IMR-90 (cell line): ENCODE measurements at regions not wholly inside any gene's neighbourhood (a gene's known extent, or its start where the extent isn't known, plus 50 kb on each side); places are given as distances from the start of the nearest gene placed in this dataset.

Experiments used
- ATAC-seq: fragments of 200-7000 bp; cut with Tn5 transposase; 2 replicates; pipeline ENCODE4 v1.9.1; 2020; ENCODE audit warnings: low read depth, mild to moderate bottlenecking, moderate library complexity
- BruUV-seq: library from RNA; stranded (reverse); fragments of 400-500 nt; replicated peaks from 2 replicates; lab custom pipeline; 2021; lab: Mats Ljungman, UMichigan
- CTCF ChIA-PET: fragments of 300-600 bp; formaldehyde crosslinking; extraction: SDS; loops from one replicate; lab custom pipeline; 2021; ENCODE audit warnings: antibody characterized with exemption; lab: Yijun Ruan, JAX
- POLR2A ChIA-PET: fragments of 300-600 bp; sonication (Branson Sonifier 250); formaldehyde crosslinking; loops from one replicate; lab custom pipeline; 2022; ENCODE audit warnings: antibody characterized with exemption; ENCODE audit not compliant: unreplicated experiment; lab: Charles Lee
- DNase-seq: peaks from one replicate; pipeline ENCODE4 v3.0.0; 2013
- H2AFZ ChIP-seq: replicated peaks from 2 replicates; pipeline ENCODE3; 2013; ENCODE audit warnings: low read length, mild to moderate bottlenecking; ENCODE audit not compliant: poor library complexity
- H2AK5ac ChIP-seq: 2 replicates; pipeline ENCODE4 v1.6.1; 2013; ENCODE audit warnings: low read depth, low read length, inconsistent platforms
- H2AK9ac ChIP-seq: replicated peaks from 2 replicates; pipeline ENCODE3; 2013; ENCODE audit warnings: mild to moderate bottlenecking, low read depth, low read length, moderate library complexity; ENCODE audit not compliant: poor library complexity
- H2BK120ac ChIP-seq: 2 replicates; pipeline ENCODE4 v1.6.1; 2013; ENCODE audit warnings: low read depth, low read length, inconsistent platforms
- H2BK15ac ChIP-seq: 3 replicates; pipeline ENCODE4 v1.6.1; 2013; ENCODE audit warnings: low read depth, low read length, inconsistent platforms
- H2BK20ac ChIP-seq: 2 replicates; pipeline ENCODE4 v1.6.1; 2013; ENCODE audit warnings: low read depth, mild to moderate bottlenecking, inconsistent platforms, low read length, moderate library complexity
- H2BK5ac ChIP-seq: 2 replicates; pipeline ENCODE4 v1.6.1; 2013; ENCODE audit warnings: mild to moderate bottlenecking, low read depth, low read length, inconsistent platforms; ENCODE audit not compliant: poor library complexity, severe bottlenecking
- H3K14ac ChIP-seq: replicated peaks from 2 replicates; pipeline ENCODE4 v1.6.1; 2013; ENCODE audit warnings: low read depth, low read length, inconsistent platforms
- H3K18ac ChIP-seq: 2 replicates; pipeline ENCODE4 v1.6.1; 2013; ENCODE audit warnings: low read depth, low read length, control low read depth
- H3K23ac ChIP-seq: 2 replicates; pipeline ENCODE4 v1.6.1; 2013; ENCODE audit warnings: low read depth, low read length, inconsistent platforms
- H3K27ac ChIP-seq: 2 replicates; pipeline ENCODE4 v1.5.1; 2013; ENCODE audit warnings: mild to moderate bottlenecking, control low read depth, low read length; ENCODE audit not compliant: insufficient read depth
- H3K27me3 ChIP-seq: 2 replicates; pipeline ENCODE4 v1.6.1; 2013; ENCODE audit warnings: low read length; ENCODE audit not compliant: control insufficient read depth, insufficient read depth
- H3K36me3 ChIP-seq: 2 replicates; pipeline ENCODE4 v1.6.1; 2013; ENCODE audit warnings: low read length, mixed read lengths; ENCODE audit not compliant: control insufficient read depth, insufficient read depth
- H3K4ac ChIP-seq: 2 replicates; pipeline ENCODE4 v1.6.1; 2013; ENCODE audit warnings: low read depth, low read length, inconsistent platforms
- H3K4me1 ChIP-seq: 2 replicates; pipeline ENCODE4 v1.6.1; 2013; ENCODE audit warnings: low read length, mixed read lengths; ENCODE audit not compliant: control insufficient read depth, insufficient read depth
- H3K4me2 ChIP-seq: 2 replicates; pipeline ENCODE4 v1.6.1; 2013; ENCODE audit warnings: low read depth, mild to moderate bottlenecking, control low read depth, low read length, moderate library complexity
- H3K4me3 ChIP-seq: 2 replicates; pipeline ENCODE4 v1.5.1; 2013; ENCODE audit warnings: low read depth, mild to moderate bottlenecking, control low read depth, low read length, moderate library complexity; ENCODE audit not compliant: insufficient read depth
- H3K56ac ChIP-seq: 2 replicates; pipeline ENCODE4 v1.6.1; 2013; ENCODE audit warnings: low read length, inconsistent platforms; ENCODE audit not compliant: insufficient read depth; ENCODE audit errors: extremely low read depth
- H3K79me1 ChIP-seq, 2 experiments: 2 replicates each; pipeline ENCODE4 v1.6.1; 2013; ENCODE audit warnings: low read length in 2 of 2, inconsistent platforms in 1 of 2, low read depth in 1 of 2
- H3K9ac ChIP-seq: 2 replicates; pipeline ENCODE4 v1.6.1; 2013; ENCODE audit warnings: low read depth, low read length, control low read depth
- H3K9me1 ChIP-seq: 2 replicates; pipeline ENCODE4 v1.6.1; 2013; ENCODE audit warnings: low read length, inconsistent platforms; ENCODE audit not compliant: insufficient read depth
- H3K9me3 ChIP-seq: 2 replicates; pipeline ENCODE4 v1.6.1; 2013; ENCODE audit warnings: low read length; ENCODE audit not compliant: control insufficient read depth, insufficient read depth
- H4K20me1 ChIP-seq: 2 replicates; pipeline ENCODE4 v1.6.1; 2013; ENCODE audit warnings: low read length, inconsistent platforms; ENCODE audit not compliant: insufficient read depth
- H4K5ac ChIP-seq: 2 replicates; pipeline ENCODE4 v1.6.1; 2013; ENCODE audit warnings: mild to moderate bottlenecking, low read depth, low read length, control low read depth
- H4K8ac ChIP-seq, 2 experiments: 2 replicates each; pipeline ENCODE4 v1.6.1; 2013; ENCODE audit warnings: low read depth in 2 of 2, low read length in 2 of 2, control low read depth in 1 of 2, inconsistent platforms in 1 of 2
- H4K91ac ChIP-seq: 2 replicates; pipeline ENCODE4 v1.6.1; 2013; ENCODE audit warnings: low read depth, low read length, inconsistent platforms; ENCODE audit not compliant: insufficient read depth
- CEBPB ChIP-seq: IDR thresholded peaks from 2 replicates; pipeline ENCODE4 v1.6.1; 2012; ENCODE audit warnings: low read depth, low read length, improper control_type of control experiment
- ELK1 ChIP-seq: fragments of 150-350 bp; IDR thresholded peaks from 2 replicates; pipeline ENCODE4 v1.6.1; 2016; ENCODE audit warnings: low read depth, mild to moderate bottlenecking, low read length, moderate library complexity, borderline replicate concordance
- MAZ ChIP-seq: IDR thresholded peaks from 2 replicates; pipeline ENCODE4 v1.6.1; 2012; ENCODE audit warnings: low read depth, mild to moderate bottlenecking, low read length, improper control_type of control experiment, moderate library complexity, borderline replicate concordance
- MXI1 ChIP-seq: IDR thresholded peaks from 2 replicates; pipeline ENCODE4 v1.6.1; 2012; ENCODE audit warnings: low read depth, mild to moderate bottlenecking, low read length, moderate library complexity, borderline replicate concordance
- NFE2L2 ChIP-seq: fragments of 150-350 bp; IDR thresholded peaks from 2 replicates; pipeline ENCODE4 v1.6.1; 2016; ENCODE audit warnings: low read depth, mild to moderate bottlenecking, low read length
- POLR2A ChIP-seq: IDR thresholded peaks from 2 replicates; pipeline ENCODE4 v1.6.1; 2012; ENCODE audit warnings: mild to moderate bottlenecking, low read depth, low read length
- RAD21 ChIP-seq: IDR thresholded peaks from 2 replicates; pipeline ENCODE4 v1.6.1; 2012; ENCODE audit warnings: low read length, improper control_type of control experiment
- RCOR1 ChIP-seq: IDR thresholded peaks from 2 replicates; pipeline ENCODE4 v1.6.1; 2012; ENCODE audit warnings: mild to moderate bottlenecking, low read length, improper control_type of control experiment; ENCODE audit not compliant: insufficient replicate concordance
- SMC3 ChIP-seq: fragments of 150-350 bp; IDR thresholded peaks from 2 replicates; pipeline ENCODE4 v1.6.1; 2016; ENCODE audit warnings: low read depth, mild to moderate bottlenecking, antibody characterized with exemption, low read length, moderate library complexity
- WGBS, 2 experiments: methylation state at CpG; one replicate each; pipeline versions ENCODE4 v1.1.5 to v1.1.7; 2013; ENCODE audit warnings: missing lambda C conversion rate in 2 of 2; ENCODE audit not compliant: insufficient read length in 1 of 2; ENCODE audit errors: extremely low coverage in 2 of 2; 5-methylcytosine and 5-hydroxymethylcytosine counted together
- dilution Hi-C: fragments of 300-500 bp; cut with HindIII; formaldehyde crosslinking; loops from one replicate; pipeline ENCODE4 v1.14.3; 2018; ENCODE audit warnings: low sequenced_read_pairs; ENCODE audit not compliant: unreplicated experiment
- in situ Hi-C: fragments of 300-500 bp; cut with MboI; formaldehyde crosslinking; loops from 3 replicates; pipeline ENCODE4 v1.14.3; 2019; ENCODE audit warnings: low sequenced_read_pairs, inconsistent platforms, mixed read lengths
- intact Hi-C: fragments of 100-400 bp; cut with micrococcal nuclease; formaldehyde crosslinking; loops from 2 replicates; pipeline ENCODE4 v1.10.0; 2022

GRCh38 chr5:4245076-4245475 lies 649.4 kb downstream of the IRX1 start:
- Histone ChIP-seq H3K4ac (no peak overlapping the region), H2AK5ac (no peak overlapping the region), H2AFZ (no peak overlapping the region), H3K4me1 (no peaks in the 10 kb centered on the region), H3K9me3 (peaks cover 16% of the 10 kb centered on the region), H4K20me1 (no peaks in the 10 kb centered on the region), H3K18ac (no peak overlapping the region), H2BK20ac (no peak overlapping the region), H3K9ac (no peak overlapping the region), H3K56ac (no peak overlapping the region), H3K4me3 (no peak overlapping the region), H4K8ac (no peak overlapping the region), H2BK15ac (no peak overlapping the region), H3K36me3 (no peaks in the 10 kb centered on the region), H2AK9ac (no peak overlapping the region), H3K4me2 (no peak overlapping the region), H3K27me3 (no peaks in the 10 kb centered on the region), H3K9me1 (no peaks in the 10 kb centered on the region), H3K14ac (no peak overlapping the region), H3K23ac (no peak overlapping the region), H2BK120ac (no peak overlapping the region), H3K27ac (no peak overlapping the region), H4K91ac (no peak overlapping the region), H2BK5ac (no peak overlapping the region), H4K5ac (no peak overlapping the region), H3K79me1 (no peaks in the 10 kb centered on the region)
- whole genome bisulfite sequencing, 2 experiments, result 14% methylated on average over 1 of the region's 2 CpGs; no CpG with 5 or more reads in 1 of the 2 experiments
- no TSS peak for BruUV-seq
- TF ChIP-seq RCOR1 (no peak), RAD21 (no peak), CEBPB (no peak), NFE2L2 (no peak), POLR2A (no peak), SMC3 (no peak), ELK1 (no peak), MAZ (no peak), MXI1 (no peak)
- dilution Hi-C loops, result no loop called here
- in situ Hi-C loops, result no loop called here
- ATAC-seq (no peak), DNase-seq (no peak)
- CTCF ChIA-PET, result no interaction called here
- intact Hi-C loops, result no loop called here
- POLR2A ChIA-PET, result no interaction called here
